Fibroblast of lung (primary cell): ENCODE measurements at regions not wholly inside any gene's neighbourhood (a gene's known extent, or its start where the extent isn't known, plus 50 kb on each side); places are given as distances from the start of the nearest gene placed in this dataset.

ENCODE experiments used
- DNase-seq, 2 donors: peaks; one replicate each; pipeline versions ENCODE4 v3.0.0 to v3.0.0-alpha.2; 2010; ENCODE audit warnings: low read depth in 2 of 2
- H2AFZ ChIP-seq: 2 replicates; pipeline ENCODE4 v1.5.1; 2012; ENCODE audit warnings: low read length, control low read depth, inconsistent platforms
- H3K27ac ChIP-seq: 2 replicates; pipeline ENCODE4 v1.5.1; 2011; ENCODE audit warnings: low read length, control low read depth; ENCODE audit not compliant: insufficient read depth
- H3K27me3 ChIP-seq: 2 replicates; pipeline ENCODE4 v1.5.1; 2011; ENCODE audit warnings: mild to moderate bottlenecking, low read length; ENCODE audit not compliant: control insufficient read depth, insufficient read depth
- H3K36me3 ChIP-seq: 2 replicates; pipeline ENCODE4 v1.5.1; 2011; ENCODE audit warnings: low read length; ENCODE audit not compliant: control insufficient read depth, insufficient read depth
- H3K4me1 ChIP-seq: 2 replicates; pipeline ENCODE4 v1.5.1; 2011; ENCODE audit warnings: low read length; ENCODE audit not compliant: control insufficient read depth, insufficient read depth; ENCODE audit errors: extremely low read depth
- H3K4me2 ChIP-seq: 2 replicates; pipeline ENCODE4 v1.5.1; 2011; ENCODE audit warnings: low read length, control low read depth; ENCODE audit not compliant: insufficient read depth; ENCODE audit errors: extremely low read depth
- H3K4me3 ChIP-seq, 4 experiments: fragments of 200-600 bp in 1 of 4; sonication (generic) in 1 of 4; replicated peaks in 1 of 4; 2 replicates each; pipeline ENCODE4 v1.5.1; 2011 to 2016; ENCODE audit warnings: low read length in 4 of 4, low read depth in 3 of 4, mild to moderate bottlenecking in 3 of 4, control low read depth in 2 of 4, inconsistent platforms in 1 of 4, mixed read lengths in 1 of 4; ENCODE audit not compliant: insufficient read depth in 1 of 4; ENCODE audit errors: control extremely low read depth in 1 of 4
- H3K79me2 ChIP-seq: 2 replicates; pipeline ENCODE4 v1.5.1; 2012; ENCODE audit warnings: mild to moderate bottlenecking, low read length, inconsistent platforms; ENCODE audit not compliant: control insufficient read depth, insufficient read depth
- H3K9ac ChIP-seq: 2 replicates; pipeline ENCODE4 v1.5.1; 2011; ENCODE audit warnings: mild to moderate bottlenecking, low read length, control low read depth; ENCODE audit not compliant: insufficient read depth
- H3K9me3 ChIP-seq: 2 replicates; pipeline ENCODE4 v1.5.1; 2012; ENCODE audit warnings: low read depth, low read length; ENCODE audit not compliant: control insufficient read depth, insufficient read depth
- H4K20me1 ChIP-seq: 2 replicates; pipeline ENCODE4 v1.5.1; 2011; ENCODE audit warnings: low read length; ENCODE audit not compliant: control insufficient read depth, insufficient read depth; ENCODE audit errors: extremely low read depth
- EZH2 ChIP-seq: IDR thresholded peaks from 2 replicates; pipeline ENCODE4 v1.5.1; 2012; ENCODE audit warnings: low read length, control low read depth, mild to moderate bottlenecking; ENCODE audit errors: missing control alignments
- TF ChIP-seq, protein P1 (sequence below), 2 donors: IDR thresholded peaks in 1 of 2; conservative IDR thresholded peaks in 1 of 2; 1 replicate in 1 of 2; 2 replicates in 1 of 2; pipeline ENCODE4 v1.5.1; 2011 to 2012; ENCODE audit warnings: low read length in 2 of 2, control low read depth in 1 of 2, inconsistent platforms in 1 of 2, low read depth in 1 of 2, mild to moderate bottlenecking in 1 of 2

DNA sequence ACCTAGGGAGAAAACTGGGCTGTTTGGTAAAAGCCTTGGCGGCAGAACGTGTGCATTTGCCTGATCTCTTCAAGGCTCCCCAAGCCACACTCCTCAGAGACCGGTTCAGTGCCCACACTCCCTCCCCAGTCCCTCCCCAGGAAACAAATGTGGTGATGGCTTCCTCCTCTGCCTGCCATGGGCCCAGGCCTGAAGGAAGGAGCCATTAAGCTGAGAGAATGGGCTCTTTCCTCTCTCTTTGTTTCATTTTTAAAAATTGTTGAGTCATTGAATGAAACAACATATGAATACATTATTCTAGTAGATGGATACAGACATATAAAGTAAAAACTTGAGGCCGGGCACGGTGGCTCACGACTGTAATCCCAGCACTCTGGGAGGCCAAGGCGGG, 50.6 kb upstream of the YWHAQ start:
- H3K9ac ChIP-seq = no peak overlapping the region
- H3K79me2 ChIP-seq = no peaks in the 10 kb centered on the region
- no peaks in the 10 kb centered on the region for H3K36me3 ChIP-seq
- H3K27ac ChIP-seq = no peak overlapping the region
- no peaks in the 10 kb centered on the region for H3K27me3 ChIP-seq
- DNase-seq = no peak
- H2AFZ ChIP-seq = peak overlapping the region; percentile 75
- H3K4me3 ChIP-seq = no peak overlapping the region
- no peaks in the 10 kb centered on the region for H3K9me3 ChIP-seq
- no peak overlapping the region for H3K4me2 ChIP-seq
- H3K4me1 ChIP-seq = peaks cover under 1% of the 10 kb centered on the region
- no peaks in the 10 kb centered on the region for H4K20me1 ChIP-seq
- no peak for TF ChIP-seq EZH2
- TF ChIP-seq, protein P1, sequence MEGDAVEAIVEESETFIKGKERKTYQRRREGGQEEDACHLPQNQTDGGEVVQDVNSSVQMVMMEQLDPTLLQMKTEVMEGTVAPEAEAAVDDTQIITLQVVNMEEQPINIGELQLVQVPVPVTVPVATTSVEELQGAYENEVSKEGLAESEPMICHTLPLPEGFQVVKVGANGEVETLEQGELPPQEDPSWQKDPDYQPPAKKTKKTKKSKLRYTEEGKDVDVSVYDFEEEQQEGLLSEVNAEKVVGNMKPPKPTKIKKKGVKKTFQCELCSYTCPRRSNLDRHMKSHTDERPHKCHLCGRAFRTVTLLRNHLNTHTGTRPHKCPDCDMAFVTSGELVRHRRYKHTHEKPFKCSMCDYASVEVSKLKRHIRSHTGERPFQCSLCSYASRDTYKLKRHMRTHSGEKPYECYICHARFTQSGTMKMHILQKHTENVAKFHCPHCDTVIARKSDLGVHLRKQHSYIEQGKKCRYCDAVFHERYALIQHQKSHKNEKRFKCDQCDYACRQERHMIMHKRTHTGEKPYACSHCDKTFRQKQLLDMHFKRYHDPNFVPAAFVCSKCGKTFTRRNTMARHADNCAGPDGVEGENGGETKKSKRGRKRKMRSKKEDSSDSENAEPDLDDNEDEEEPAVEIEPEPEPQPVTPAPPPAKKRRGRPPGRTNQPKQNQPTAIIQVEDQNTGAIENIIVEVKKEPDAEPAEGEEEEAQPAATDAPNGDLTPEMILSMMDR (conservative IDR thresholded peaks at IDR 0.05 in 1 of 2, IDR thresholded peaks at IDR 0.05 in 1 of 2; ENCODE audit: low read depth in 1 of 2, low read length in 2 of 2) = no peak

- Histone ChIP-seq H3K36me3 (no peaks in the 10 kb centered on the region), H3K4me1 (peaks cover 2% of the 10 kb centered on the region), H4K20me1 (no peaks in the 10 kb centered on the region), H3K4me3 (no peak overlapping the region), H3K79me2 (no peaks in the 10 kb centered on the region), H3K27ac (no peak overlapping the region), H3K9ac (no peak overlapping the region), H3K9me3 (no peaks in the 10 kb centered on the region), H3K4me2 (no peak overlapping the region), H3K27me3 (no peaks in the 10 kb centered on the region), H2AFZ (no peak overlapping the region)
- DNase-seq = no peak
- no peak for TF ChIP-seq EZH2
- TF ChIP-seq, protein P1 (conservative IDR thresholded peaks at IDR 0.05 in 1 of 2, IDR thresholded peaks at IDR 0.05 in 1 of 2; ENCODE audit: low read depth in 1 of 2, low read length in 2 of 2) = no peak
These were observed 54.8 kb upstream of the YWHAQ start for GRCh38 chr2:9685637-9686036.

DNA sequence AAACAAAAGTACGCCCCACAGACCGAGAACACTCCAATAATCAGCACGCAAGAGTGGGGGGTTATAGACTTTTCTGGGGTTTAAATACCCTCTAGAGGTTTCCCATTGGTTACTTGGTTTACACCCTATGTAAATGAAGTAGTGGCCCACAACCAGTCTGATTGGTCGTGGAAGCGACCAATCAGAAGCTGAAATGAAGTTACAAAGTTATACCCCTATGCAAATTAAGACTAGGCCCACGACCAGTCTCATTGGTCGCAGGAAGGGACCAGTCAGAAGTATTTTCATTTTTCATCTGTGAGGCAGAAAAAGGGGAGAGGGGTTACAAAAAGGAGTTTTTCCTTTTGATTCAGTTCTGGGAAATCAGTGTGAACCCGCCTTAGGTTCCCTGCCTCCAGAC, 55.3 kb upstream of the YWHAQ start:
- Histone ChIP-seq H3K9me3 (no peaks in the 10 kb centered on the region), H4K20me1 (no peaks in the 10 kb centered on the region), H3K4me2 (no peak overlapping the region), H3K27ac (no peak overlapping the region), H3K79me2 (no peaks in the 10 kb centered on the region), H3K36me3 (no peaks in the 10 kb centered on the region), H3K27me3 (no peaks in the 10 kb centered on the region), H3K4me3 (no peak overlapping the region), H2AFZ (no peak overlapping the region), H3K4me1 (peaks cover 2% of the 10 kb centered on the region), H3K9ac (no peak overlapping the region)
- TF ChIP-seq EZH2 = no peak
- TF ChIP-seq, protein P1 (conservative IDR thresholded peaks at IDR 0.05 in 1 of 2, IDR thresholded peaks at IDR 0.05 in 1 of 2; ENCODE audit: low read depth in 1 of 2, low read length in 2 of 2) = no peak
- DNase-seq = no peak
